ENCODE measurements at regions not wholly inside any gene's neighbourhood (a gene's known extent, or its start where the extent isn't known, plus 50 kb on each side); places are given as distances from the start of the nearest gene placed in this dataset.

DNA sequence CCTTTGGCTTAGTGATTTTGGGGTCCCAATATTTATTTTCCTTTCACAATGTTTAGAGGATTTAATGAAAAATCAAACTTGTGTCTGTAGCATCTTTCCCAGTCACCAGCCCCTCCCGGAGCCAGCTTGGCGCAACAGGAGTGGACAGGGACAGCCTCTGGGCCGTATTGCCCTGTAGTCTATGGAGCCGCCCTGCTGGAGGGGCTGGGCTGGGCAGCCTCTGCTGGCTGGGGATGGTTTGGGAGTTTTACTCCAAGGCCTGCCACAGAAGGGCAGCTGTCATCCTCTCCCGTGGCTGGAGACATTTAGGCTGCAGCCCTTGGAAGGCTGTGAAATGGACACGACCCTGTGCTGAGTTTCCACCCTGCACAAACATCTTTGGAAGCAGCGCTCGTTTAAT lies 89.4 kb upstream of the RGMA start:
- no peak for DNase-seq

DNA sequence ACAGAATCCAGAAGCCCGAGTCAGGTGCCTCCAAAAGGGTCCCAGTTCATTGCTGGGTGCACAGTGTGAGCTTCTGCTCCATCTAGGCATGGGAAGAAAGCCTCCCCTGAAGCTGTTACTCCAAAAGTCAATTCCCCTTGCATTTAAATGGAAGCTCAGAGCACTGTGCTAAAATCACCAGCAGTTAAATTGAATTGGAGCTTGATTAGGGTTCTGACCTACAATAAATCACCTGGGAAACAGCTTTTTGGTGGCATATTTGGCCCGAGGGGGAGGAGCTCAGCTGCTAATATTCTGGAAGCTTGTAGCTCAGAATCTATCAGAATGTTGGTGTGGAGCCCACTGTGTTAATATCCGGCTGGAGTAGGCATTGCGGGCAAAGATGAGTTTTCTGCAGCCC lies 87.1 kb upstream of the RGMA start:
- no peak for DNase-seq

DNA sequence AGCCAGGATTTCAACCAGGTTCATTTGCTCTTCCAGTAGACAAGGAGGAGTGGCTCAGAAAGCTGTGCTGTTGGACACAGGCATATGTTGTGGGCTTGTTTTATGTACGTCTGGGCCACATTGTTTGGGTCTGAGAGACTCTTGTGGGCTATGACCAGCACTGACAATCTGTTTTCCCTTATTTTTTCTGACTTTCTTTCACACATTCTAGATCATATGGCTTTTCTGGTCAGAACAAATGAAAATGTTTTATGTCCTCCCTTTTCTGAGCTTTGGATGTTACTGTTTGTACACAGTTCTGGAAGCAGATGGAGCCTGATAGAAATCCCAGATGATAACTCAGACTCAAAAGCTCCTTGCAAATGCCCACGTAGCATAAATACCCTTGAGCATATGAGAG lies 85.8 kb upstream of the RGMA start:
- DNase-seq = no peak

DNA sequence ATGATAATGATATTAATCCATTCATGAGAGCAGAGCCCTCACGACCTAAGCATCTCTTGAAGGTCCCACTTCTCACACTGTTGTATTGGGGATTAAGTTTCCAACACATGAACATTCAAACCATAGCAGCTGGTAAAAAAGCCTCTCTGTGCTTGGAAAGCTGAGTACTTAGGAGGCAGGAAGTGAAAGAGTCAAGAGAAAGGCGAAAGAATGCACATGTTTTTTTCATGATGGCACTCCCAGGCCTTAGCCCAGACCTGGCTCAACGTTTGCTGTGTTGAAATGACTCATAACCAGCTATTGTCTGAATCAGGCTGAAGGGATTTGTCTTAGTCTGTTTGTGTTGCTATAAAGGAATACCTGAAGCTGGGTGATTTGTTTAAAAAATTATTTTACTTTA lies 84.4 kb upstream of the RGMA start:
- DNase-seq = no peak

DNA sequence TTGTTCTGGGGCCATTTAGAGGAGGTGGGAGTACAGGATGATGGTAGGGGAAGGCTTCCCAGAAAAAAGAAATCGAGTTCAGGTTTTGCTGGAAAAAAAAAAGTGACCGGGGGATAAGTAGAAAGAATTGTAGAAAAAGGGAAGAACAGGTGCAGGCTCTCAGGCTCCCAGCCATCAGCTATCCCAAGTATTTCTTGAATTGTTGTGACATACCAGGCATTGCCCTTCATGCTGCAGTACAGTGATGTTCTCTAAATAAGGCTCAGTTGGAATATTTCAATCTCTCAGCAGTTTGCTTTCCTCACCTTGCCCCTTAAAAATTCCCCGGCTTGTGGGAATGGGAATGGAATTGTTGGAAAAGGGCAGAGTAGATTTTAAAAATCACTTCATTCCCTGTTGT lies 82.5 kb upstream of the RGMA start:
- DNase-seq = no peak

DNA sequence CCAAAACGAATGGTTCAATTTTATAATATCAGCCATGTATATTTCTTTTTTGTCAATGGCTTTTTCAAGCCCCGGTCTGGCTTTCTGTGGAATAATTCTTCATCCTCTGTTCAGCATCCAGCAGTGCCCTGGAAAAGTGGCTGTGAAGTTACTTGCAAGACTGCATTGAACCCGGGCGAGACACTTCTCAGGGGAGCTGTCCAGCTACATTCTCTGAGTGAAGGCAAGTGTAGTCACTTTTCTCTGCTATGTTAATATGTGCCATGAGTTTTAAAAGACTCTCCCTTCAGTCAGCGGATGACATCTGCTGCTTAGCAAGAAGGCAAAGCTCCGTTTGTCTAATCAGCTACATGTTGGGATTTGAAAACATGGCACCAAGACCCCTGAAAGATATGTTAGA lies 81.3 kb upstream of the RGMA start:
- no peak for DNase-seq

DNA sequence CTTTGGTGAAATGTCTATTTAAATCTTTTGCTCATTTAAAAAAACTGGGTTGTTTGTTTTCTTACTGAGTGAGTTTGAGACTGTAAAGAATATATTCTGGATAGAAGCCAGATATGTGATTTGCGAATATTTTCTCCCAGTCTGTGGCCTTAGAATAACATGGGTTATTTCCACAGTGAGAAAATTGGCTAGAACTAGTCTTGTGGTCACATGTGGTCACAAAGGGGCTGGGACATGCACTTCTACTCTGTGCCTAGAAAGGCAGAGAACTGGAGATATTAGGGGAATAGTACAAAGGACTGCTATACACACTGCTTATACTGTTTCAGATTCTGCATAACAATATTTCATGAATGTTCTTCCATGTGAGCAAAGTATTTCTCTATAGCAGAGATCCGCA lies 79.9 kb upstream of the RGMA start:
- no peak for DNase-seq

DNA sequence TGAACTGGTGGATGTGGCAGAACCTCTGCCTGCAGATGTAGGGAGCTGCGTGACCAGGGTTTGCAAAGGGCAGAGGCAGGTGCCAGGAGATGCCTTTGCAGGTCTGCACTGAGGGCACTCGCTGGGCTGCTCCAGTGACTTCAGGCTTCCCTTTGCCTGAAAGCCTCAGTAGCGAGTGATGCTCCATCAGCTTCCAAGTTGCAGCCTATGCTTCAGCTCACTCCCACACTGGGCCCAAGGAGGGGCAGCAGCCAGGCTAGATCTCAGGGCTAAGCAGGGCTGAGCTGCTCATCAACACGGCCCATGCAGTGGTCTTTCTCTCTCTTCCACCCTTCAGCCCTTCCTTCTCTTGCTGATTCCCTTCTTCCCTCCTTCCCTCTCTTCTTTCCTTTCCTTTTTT lies 78.3 kb upstream of the RGMA start:
- DNase-seq = no peak

DNA sequence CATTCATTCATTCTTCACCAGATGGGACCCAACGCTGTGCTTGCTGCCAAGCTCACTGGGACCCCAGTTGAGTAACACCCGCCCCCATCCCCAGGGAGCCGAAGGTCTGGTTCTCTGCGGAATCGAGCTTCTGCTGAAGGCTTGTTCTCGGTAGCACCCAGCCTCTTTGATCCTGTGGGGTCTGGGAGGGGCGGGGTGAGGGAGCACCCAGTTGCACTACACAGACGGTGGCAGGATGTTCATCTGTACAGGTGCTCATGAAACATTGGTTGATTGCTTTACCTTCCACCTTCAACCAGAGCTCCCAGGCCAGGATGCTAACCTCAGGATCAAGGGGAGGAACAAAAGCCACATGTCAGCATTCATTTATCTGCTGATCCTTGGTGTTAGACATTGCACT lies 77.7 kb upstream of the RGMA start:
- no peak for DNase-seq

DNA sequence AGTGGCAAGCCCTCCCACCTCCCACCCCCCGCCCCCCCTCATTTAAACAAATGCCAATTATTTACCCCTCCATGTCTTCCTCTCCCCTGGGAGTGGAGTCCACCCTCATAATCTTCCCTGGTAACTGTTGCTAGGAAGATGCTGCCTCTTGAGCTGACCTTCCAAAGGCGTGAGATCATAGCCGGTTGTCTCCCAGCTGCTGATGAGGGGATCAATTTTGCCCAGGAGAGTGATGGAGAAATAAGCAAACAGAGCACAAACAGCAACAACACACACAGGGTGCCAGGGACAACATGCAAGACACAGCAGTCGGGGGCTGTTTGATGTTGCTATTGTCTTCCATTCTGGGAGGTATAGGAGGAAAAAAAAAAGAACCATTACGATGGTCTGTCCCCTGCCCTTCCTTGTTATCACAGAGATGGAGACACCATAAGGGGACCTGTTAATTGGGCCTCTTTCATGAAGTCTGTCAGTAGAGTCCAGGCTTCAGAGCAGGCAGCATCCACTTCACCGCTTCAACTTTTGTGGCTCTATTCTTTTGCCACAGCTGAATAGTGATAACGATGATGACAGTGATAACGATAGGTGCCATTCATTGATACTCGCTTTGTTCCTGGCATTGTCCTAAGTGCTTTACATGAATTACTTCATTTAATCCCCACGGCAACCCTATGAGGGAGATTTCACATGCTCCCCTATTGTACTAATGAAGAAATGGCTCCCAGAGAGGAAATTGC lies 76.9 kb upstream of the RGMA start:
- no peak for DNase-seq

DNA sequence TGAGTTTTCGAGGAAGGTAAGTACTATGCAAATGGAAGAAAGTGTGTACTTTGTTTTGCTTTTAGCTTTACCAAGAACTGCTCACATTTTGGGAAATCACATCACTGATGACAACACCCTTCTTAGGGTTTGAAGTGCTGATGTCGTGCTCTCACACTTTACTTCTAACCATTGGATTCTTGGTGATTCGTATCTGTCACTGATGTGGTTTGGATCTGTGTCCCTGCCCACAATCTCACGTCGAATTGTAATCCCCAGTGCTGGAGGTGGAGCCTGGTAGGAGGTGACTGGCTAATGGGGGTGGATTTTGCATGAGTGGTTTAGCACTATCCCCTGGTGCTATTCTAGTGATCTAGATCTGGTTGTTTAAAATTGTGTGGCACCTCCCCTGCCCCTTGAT lies 75.4 kb upstream of the RGMA start:
- no peak for DNase-seq

DNA sequence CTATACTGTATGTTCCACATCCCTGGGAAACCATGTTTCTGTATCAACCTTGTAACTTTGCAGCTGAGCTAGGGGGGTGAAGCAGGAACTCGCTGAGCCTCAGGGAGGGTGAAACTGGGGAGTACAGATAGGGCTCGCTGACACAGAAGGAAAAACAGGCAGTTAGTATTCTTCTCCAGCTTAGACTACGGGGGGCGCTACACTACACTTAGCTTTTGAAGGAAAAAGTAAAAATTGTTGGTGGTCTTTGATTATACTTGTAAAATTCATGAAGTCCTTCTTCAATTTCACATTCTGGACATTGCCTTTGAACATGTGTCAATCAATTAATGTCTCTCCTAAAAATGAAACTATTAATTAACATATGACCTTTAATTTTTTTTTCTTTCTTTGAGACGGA lies 73.5 kb upstream of the RGMA start:
- DNase-seq = no peak

DNA sequence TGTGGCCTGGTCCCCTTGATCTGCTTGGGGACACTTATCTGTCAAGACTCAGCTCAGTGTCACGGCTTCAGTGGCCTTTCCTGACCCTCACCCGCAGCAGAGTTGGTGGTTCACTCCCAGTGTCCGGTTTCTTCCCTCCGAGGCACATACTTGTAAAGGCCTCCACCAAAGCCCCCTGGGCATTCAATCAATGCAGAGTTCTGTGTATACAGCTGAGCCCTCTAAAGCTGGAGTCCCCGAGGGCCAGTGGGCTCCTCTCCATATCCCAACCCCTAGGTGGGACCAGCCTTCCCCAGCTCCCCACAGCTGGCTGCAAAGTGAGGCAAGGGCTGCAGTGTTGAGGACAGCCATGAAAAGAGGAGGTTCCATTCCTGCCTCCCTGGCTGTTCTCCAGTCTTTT lies 70.9 kb upstream of the RGMA start:
- DNase-seq = no peak

DNA sequence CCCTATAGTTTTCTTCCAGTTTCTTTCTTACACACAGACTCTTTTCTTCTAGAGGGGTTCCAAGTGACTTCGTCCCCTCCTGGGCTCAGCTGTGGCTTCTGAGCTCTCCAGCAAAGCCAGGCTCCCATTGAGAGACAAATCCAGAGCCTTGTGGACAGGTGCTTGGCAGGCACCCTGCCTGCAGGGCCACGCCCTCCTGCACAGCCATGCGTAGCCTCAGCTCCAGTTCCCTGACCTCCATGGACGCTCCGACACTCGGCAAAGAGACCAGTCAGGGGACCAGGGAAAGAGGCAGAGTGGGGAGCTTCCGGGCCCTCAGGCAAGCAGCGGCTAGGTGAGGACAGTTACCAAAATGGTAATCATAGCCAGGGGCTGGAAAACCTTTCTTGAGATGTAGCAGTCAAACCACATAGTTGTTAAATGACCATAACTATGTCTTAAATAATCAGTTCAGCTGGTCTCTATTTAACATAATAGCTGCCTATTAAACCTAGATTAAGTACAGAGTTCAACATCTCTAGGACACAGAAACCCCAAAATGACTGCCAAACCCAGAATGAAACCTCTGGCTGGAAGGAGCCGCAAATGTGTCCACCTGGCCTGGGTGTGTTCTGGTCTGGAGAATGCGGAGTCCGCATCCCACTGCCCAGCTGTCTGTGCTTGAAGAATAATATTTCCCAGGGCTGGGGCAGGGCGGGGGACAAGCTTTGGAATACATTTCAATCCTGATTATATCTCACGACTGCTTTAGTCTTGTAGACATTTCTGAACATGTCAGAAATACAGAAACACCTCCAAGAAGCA lies 69.3 kb upstream of the RGMA start:
- no peak for DNase-seq

DNA sequence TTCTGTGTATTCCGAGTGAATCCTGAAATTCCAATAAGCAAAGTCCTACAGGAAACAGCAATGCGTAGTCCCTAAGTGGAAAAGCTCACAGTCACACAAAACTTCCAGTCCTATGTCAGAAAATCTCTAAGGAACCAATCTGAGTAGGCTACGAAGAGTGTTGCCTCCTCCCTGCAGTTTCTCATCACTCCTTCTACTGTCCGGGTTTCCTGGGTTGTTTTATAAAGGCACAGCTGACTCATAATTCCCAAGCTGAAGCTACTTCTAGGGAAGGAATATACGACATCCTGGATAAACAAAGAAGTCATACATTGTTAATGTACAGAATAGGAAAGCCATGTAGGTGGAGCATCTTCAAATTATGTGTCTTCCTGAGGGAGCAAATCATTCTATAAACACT lies 65.7 kb upstream of the RGMA start:
- DNase-seq = no peak

DNA sequence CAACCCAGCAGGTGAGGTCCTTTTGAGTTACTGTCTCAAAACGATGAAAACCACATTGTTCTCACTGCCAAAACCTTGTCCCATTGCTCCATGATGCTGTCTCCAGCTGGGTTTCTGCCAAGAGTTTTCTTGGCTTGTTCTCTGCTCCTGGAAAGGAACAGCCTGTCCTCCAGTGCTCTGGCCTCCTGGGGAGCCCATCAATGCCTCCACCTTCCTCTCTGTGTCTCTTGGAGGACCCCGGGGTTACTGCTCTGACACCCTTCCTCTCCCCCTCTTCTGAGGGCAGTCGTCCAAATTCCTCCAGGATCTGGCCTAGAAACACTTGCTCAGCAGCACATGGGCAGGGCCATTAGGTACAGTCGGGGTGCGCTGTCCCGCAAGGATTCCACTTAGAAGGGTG lies 63.9 kb upstream of the RGMA start:
- no peak for DNase-seq

DNA sequence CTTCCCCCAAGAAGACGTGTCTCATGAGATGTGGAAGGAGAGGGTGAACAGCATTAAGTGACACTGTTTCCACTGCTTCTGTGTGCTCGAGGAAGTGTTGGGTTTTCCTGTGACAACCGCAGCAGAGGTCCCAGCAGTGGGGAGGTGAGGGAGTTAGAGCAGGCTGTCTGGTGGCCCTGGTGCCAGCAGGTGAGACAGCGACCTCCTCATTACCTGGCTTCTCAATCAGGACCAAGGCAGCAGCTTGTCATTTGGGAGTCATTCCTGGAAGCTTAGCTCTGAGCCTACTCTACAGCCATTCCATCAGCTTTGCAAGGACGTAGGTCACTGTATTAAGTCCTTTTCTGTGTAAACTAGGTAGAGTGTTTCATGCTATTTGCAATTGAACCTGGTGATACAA lies 63.3 kb upstream of the RGMA start:
- DNase-seq = no peak

DNA sequence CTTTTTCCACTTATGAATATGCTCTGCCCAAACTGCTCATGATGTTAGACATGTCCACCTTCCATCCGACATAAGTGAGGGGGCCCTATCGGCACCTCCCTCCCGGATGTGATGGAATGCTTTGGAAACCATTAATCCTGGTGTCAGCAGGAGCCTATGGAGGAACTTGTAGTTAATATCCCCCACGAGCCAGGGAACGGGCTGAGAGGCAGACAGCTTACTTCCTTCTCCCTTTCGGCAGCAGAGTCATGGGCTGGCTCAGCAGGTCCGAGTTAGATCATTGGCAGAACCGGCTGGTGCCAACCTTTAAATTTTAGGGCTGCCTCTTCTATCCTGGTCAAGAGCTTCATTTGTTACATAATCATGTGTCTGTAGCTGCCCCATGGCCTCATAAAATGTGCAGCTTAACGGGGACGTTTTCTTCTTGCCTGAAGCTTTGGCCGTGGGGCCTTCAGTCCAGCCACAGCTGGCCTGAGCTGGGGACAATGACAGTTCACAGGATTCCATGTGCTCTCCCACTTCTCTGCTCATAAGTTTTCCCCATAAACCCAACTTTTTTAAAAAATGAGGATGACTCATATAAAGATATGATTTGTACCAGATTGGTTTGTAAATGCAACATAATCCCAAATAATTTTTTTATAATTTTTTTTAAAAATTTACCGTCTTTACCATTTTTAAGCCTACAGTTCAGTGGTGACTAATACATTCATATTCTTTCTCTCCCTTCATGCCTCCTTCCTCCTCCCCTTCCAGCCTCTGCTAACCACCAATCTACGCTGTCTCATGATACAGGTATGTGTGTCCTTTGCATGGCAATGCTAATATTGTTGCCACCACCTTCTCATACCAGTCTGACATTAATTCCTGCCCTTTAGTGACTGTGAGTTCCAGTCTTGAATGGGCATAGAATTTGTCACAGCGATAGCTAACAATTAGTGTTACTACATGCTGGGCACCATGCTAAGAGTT lies 62.2 kb upstream of the RGMA start:
- no peak for DNase-seq

DNA sequence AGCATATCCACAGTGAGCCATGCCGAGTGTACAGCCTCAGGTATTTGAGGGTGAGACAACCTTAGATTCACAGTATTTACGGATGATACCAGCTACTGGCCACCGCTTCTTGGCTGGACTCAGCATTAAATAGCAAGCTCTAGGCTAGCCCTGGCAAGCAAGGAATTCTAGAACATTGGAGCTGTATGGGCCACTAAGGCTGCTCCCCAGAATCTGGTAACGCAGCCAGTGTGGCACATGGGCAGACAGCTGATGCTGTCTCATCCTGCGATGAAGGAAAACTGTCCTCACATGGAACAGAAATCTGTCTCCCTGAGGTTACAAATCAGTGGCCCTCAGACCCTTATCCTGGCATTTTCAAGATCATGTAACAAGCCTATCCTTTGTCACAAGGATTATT lies 57.6 kb upstream of the RGMA start:
- DNase-seq = no peak

DNA sequence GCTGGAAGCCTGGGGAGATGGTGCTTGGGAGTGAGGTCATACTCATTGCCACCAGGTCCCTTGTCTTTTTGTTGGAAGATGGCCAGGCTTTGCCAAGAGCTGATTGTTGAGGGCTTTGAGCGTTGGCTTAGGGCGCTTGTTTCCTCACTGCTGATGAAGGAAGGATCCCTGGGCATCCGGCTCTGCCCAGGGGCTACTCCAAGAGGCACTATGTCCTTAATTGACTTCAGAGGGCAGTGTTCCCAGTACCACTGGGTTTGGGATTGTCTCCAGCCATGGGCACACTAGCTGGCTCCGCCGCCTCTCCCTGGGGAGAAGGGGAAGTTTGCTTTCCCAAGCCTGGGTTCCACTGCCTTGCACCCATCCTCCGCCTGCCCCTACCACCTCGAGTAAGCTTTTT lies 57.2 kb upstream of the RGMA start:
- no peak for DNase-seq

DNA sequence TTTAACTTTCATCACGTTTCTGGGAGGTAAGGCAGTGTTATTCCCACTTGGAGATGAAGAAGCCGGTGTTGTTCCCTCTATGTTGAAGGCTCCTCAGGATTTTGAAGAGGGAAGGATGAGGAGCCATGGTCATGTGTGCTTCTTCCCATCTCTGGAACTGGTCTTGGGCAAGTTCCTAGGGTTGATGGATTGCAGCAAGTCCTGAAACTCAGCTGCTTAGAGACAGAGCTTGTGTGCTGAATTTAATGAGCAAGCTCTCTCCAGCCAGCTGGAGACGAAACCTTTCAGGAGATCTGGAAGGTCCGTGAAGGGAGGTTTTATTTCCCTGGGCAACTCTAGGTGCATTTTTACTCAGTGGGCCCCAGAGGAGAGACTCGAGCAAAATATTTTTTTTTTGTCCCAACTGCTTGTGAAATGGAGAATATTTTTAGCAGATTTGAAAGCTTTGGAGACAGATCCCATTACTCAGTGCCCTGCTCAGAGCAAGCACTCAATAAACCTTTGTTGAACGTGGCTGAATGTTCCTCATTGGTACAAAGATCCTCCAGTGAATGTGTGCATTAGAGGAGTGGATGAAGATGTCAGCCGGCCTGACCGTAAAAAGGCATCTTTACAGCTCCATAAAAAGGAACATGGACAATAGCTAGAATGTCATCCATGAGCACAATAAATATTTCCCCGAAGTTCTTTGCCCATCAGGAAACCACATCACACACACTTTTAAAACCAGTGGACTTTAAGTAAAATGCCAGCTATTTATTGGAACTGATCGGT lies 55.6 kb upstream of the RGMA start:
- DNase-seq = no peak

DNA sequence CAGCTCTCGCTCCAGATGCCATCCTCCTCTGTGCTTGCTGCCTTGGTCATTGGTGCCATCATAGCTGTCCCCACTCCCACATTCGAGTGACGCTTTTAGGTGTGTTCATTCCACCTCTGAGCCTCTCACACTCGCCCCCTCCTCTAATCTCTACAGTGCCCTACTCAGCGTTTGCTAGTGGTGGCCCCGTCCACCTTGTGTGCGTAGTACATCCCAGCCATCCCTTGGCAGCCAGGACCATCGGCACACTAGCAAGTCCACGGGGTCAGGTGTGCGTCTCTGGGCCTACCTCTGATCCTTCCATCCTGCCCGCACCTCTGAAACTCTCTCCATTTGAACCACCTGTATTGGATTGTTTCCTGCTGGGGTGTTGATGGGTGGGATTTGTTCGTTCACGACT lies 54.2 kb upstream of the RGMA start:
- DNase-seq = no peak

DNA sequence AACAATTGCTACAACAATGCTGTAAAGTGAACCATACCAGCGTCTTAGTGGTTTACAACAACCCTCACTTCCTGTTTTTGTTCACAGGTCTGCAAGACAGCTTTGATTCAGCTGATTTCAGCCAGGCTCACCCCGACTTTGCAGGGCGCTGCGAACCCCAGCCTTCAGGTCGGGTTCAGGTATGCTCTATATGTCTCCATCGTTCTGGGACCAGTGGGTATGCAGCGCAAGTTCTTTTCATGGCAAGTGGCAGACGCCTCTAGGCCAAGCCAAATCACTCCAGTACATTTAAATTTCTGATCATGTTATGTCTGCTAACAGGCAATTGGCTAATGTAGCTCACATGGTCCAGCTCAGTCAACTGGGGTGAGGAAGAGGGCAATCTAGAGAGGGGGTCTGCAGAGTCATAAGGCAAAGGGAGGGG lies 52.4 kb upstream of the RGMA start:
- no peak for DNase-seq
